SH-SY5Y (cell line): ENCODE measurements at regions not wholly inside any gene's neighbourhood (a gene's known extent, or its start where the extent isn't known, plus 50 kb on each side); places are given as distances from the start of the nearest gene placed in this dataset.

ENCODE experiments used
- GATA2 ChIP-seq: IDR thresholded peaks from 2 replicates; pipeline ENCODE4 v1.6.1; 2011; ENCODE audit warnings: mild to moderate bottlenecking, low read depth, low read length
- GATA3 ChIP-seq: IDR thresholded peaks from 2 replicates; pipeline ENCODE4 v1.6.1; 2011; ENCODE audit warnings: low read depth, mild to moderate bottlenecking, low read length, moderate library complexity

GRCh38 chr18:46257366-46257765 lies 153.2 kb downstream of the HAUS1 start:
- TF ChIP-seq GATA2 (no peak), GATA3 (no peak)
